SK-N-DZ (cell line): ENCODE measurements at regions not wholly inside any gene's neighbourhood (a gene's known extent, or its start where the extent isn't known, plus 50 kb on each side); places are given as distances from the start of the nearest gene placed in this dataset.

Experiments
- DNase-seq: peaks from one replicate; pipeline ENCODE4 v3.0.0-alpha.2; 2015; ENCODE audit warnings: low spot score

- DNase-seq: no peak
These were observed 471.0 kb downstream of the BCOR start for GRCh38 chrX:39626749-39627148.

GRCh38 chrX:39627257-39627656 lies 470.5 kb downstream of the BCOR start:
- no peak for DNase-seq

DNA sequence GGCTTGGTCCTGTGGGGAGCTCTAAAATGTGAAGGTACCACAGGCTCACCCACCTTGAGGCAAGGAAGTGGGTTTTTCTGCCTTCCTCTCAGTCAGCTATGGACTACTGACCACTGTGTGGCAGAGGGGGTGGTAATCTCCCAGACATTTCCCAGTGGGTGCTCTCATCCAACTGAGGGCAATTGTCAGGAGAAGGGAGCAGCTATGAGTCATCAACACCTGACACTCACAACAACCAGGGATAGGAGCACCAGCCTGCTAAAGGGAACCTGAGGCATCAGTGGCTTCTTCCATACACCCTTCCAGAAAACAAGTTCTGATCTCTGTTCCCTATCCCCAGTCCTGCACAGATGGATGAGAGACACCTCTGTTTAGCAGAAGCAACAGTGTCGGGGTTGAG lies 468.8 kb downstream of the BCOR start:
- no peak for DNase-seq

DNA sequence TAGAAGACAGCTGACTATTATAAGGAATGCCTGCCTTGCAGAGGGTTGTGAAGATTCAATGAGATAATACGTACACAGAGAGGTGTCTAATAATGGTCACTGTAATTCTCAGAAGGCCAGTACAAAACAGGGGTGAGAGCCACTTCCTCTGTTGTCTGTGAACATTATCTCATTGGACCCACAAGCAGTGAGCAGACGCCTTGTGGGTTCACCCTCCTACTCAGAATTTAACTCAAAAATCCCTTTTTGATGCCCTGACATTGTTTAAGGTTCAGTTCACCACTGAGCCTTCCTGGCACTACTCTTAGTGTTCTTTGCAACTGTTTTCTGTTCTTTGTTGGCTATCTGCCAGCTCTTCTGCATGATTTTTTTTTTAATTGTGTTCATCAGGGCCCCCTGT lies 467.4 kb downstream of the BCOR start:
- DNase-seq: no peak

DNA sequence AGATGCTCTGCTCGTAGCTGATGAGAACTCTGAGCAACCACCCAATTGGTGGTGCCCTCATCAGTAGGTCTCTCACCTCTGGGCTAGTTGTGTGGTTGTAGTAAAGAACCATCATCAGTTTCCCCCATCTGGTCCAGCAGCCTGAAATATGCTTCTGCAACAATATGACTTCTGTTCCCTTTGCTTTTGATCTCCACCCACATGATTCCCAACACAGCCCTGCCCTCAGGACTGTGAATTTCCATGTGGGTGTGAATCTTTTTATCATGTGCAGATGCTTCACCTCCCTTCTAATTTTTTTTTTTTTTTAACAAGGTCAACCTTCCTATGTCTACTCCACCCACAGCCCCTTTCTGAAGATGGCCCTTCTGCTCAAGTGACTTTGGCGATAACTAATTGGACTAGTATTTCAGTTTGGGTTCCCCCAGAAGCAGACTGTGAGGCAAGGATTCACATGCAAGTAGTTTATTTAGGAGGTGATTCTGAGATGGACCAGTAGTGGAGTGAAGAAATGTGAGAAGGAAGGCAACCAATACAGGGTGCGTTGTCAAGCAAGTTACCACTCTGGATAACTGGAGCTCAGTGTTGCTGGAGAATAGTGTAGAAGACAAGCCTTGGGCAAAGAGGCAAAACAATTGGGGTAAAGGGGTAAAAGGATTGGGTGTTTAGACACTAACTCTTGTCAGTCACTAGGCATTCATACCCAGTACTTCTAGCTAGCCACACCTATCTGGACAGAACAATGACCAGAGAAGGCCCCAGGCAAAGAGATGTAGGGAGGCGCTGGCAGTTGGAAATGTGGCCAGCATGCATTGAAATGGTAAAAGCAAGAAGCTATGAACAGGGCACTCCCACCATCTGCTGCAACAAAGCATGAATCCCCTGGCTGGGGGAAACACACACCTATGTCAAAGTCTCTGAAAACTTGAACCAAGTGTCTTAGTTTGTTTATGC lies 466.2 kb downstream of the BCOR start:
- DNase-seq: no peak

DNA sequence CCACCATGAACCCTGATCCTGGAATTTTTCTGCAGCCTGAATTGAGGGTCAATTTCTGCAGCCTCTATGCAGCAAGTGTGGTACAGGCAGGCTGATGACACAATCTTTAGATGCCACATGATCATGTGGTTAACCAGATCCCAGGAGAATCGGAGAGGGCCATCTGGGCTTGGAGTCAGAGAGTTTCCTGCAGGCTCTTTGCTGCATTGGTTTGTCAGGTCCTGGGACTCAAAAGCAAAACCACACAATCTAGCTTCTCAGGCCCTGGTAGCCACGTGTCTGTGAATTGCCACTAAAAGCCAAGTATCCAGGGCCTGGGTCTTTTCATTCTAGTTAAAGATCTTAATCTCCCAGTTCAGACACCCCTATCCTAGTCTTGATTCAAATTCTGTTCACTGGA lies 464.5 kb downstream of the BCOR start:
- peak; percentile 96 for DNase-seq

- DNase-seq: no peak
These were observed 461.3 kb downstream of the BCOR start for GRCh38 chrX:39636481-39636880.

DNA sequence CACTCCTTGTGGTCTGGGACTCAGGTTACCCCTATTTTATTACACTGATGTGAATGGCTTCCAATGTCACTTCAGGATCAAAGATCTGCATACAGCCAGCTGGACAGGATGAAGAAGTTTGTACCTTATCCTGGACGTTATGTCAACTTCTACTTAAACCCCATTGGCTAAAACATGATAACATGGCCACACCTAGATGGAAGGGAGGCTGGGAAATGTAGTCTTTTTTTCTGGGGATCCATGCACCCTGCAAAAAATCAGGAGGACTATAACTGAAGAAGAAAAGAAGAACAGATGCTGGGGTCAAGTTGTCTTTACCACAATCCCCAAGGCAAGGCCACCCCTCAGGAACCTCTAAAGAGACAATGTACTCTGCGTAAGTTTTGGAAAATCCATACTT lies 459.2 kb downstream of the BCOR start:
- DNase-seq: no peak

GRCh38 chrX:39639871-39640270 lies 457.9 kb downstream of the BCOR start:
- no peak for DNase-seq

DNA sequence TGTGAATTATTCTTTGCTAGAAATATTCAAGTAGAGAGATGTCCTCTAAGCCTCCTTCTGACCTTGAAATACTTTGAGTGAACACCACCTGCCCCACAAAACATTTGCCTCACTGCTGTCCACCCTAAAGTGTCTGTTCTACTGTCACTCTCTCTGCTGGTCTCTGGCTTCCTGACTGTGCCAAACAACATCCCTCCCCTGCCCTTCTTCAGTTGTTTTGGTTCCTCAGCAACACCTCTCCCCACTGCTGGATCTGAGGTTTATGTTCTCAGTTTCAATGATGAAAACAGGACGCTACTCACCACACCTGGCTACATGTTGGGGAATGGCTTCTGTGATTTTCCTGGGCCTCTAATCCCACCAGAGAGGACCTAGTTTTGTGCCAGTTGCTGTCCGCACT lies 456.9 kb downstream of the BCOR start:
- no peak for DNase-seq

GRCh38 chrX:39642071-39642470 lies 455.7 kb downstream of the BCOR start:
- DNase-seq: peak; percentile 59

GRCh38 chrX:39643550-39643949 lies 454.2 kb downstream of the BCOR start:
- DNase-seq: no peak

- DNase-seq: peak; percentile 32
These were observed 452.4 kb downstream of the BCOR start for GRCh38 chrX:39645178-39645895.

GRCh38 chrX:39648548-39649254 lies 449.1 kb downstream of the BCOR start:
- no peak for DNase-seq

DNA sequence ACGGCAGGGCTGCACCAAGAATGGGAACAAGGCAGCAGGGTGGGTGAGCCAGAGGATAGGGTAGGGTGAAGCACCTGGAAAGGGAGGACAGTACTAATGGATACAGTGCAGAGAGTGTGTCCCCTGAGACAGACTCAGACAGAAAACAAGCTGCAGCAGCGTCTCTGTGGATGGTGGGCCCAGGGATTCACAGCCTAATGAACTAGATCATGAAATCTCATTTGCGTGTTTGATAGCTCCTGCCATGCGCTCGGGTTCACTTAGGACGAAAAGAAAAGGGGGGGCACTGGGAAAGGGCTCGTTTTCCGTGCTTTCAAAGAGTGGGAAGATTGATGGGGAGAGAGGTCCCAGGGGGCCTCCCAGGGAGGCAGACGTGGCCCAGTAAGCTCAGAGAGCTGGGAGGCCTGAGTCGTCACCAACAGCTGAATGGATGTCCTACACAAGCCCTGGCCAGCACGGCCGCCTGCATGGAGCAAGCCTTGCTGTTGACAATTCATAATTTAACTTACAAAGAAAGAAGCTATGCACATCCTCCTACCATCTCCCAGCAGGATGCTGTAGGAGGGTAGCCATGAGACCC lies 446.9 kb downstream of the BCOR start:
- peak; percentile 90 for DNase-seq

GRCh38 chrX:39652336-39652735 lies 445.4 kb downstream of the BCOR start:
- peak; percentile 50 for DNase-seq

DNA sequence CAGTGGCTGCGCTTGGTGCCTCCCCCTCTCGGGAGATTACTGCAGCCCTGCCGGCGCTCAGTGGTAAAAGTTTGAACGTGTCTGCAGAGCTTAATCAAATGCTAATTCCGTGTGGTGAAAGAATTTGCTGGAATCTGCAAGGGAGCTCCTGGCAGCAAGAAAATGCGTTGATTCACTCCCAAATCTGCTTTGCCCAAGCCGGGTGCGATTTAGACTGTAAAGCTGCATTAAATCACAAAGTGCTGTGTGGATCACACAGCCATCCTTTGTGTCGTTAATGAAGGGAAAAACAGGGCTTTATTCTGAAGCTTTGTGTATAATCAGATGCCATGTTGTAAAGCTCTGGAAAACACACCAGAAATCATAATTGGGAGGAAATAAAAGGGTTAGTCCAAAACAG lies 444.1 kb downstream of the BCOR start:
- no peak for DNase-seq

DNA sequence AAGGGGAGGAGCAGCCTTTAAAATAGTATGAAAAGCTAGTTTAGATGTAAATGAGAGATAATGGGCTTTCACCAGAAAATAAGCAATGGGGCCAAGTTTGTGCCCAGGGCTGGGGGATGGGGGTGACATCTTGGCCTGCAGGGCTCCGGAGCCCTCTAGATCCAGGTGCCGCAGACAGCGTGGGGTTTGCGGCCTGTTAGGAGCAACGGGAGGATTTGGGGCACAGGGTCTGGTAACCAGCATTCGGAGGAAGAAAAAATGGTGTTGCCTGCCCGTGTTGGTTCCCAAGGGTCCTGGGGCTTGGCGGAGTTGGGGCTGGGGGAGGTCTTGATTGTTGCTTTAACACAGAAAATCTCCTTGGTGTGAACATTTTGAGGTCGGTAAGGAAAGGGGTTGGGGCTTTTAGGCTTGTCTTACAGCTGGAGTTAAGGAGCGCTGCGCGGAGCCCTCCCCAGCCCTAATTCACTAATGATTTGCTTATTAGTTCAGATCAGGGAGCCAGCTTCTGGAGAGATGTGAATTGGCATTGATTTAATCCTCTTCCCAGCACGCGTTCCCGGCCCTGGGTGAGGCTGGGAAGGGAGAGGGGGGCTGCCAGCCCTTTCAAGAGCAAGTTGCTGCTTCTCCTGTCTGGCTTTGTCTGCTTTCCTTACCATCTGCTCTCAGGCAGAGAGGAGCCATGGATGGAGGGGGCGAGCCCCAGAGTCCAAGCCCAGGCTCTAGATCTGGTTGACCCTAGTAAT lies 443.4 kb downstream of the BCOR start:
- no peak for DNase-seq

- no peak for DNase-seq
These were observed 442.8 kb downstream of the BCOR start for GRCh38 chrX:39654952-39655351.

DNA sequence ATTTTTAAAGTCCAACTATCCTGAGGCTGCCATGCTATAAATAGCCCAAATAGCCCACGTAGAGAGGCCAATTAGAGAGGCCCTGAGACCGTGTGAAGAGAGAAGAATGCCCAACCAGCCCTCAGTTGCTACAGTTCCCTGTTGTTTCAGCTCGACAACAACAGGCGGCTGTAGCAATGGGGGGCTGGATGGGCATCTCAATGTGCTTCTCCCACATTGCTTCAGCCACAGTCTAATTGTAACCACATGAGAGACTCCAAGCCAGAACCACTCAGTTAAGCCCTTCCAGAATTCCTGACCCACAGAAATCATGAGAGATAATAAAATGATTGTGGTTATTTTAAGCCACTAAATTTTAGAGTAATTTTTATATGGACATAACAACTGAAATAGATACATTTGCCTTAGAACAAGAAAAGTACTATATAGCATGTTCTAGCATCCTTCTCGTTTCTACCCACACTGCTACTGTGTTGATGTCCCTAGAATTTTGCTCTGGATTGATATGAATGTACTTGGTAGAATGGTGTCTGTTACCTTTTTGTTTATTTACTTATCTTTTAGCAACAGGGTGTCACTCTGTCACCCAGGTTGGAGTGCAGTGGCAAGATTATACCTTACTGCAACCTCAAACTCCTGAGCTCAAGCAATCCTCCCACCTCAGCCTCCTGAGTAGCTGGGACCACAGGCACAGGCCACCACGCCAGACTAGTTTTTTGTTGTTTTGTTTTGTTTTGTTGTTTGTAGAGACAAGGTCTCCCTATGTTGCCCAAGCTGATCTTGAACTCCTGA lies 436.4 kb downstream of the BCOR start:
- no peak for DNase-seq
